Hepatocyte (in vitro differentiated cells): ENCODE measurements at regions not wholly inside any gene's neighbourhood (a gene's known extent, or its start where the extent isn't known, plus 50 kb on each side); places are given as distances from the start of the nearest gene placed in this dataset.

Experiments
- CTCF ChIP-seq: fragments of 200-600 bp; sonication (generic); IDR thresholded peaks from 2 replicates; pipeline ENCODE4 v1.5.1; 2016; ENCODE audit warnings: antibody characterized with exemption, mild to moderate bottlenecking; ENCODE audit not compliant: poor library complexity
- EZH2 ChIP-seq: fragments of 200-600 bp; sonication (generic); IDR thresholded peaks from 2 replicates; pipeline ENCODE4 v1.6.1; 2016; ENCODE audit warnings: antibody characterized with exemption, mild to moderate bottlenecking, borderline replicate concordance
- EZH2phosphoT487 ChIP-seq: fragments of 200-600 bp; sonication (generic); IDR thresholded peaks from one replicate; pipeline ENCODE4 v1.6.1; 2018; ENCODE audit warnings: antibody characterized with exemption, mild to moderate bottlenecking, low read depth, moderate library complexity; ENCODE audit not compliant: unreplicated experiment, severe bottlenecking

DNA sequence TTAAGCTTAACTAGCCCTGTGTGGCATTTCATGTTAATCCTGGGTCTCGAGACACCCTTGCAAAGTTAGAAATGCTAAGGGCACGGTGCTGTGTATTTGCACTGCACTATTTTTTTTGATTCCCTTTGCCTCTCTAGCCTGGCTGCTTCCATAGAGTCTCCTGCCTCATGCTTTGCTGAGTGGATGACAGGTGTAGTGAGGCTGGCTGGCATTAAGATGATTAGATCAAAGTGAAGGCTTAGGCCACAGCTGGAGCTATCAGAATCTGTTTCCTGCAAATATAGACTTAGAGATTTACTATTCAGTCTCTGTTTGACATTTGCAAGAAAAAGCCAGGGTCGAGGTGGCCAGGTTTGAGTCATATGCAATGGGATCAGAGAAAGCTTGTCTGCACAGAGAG is 791.1 kb downstream of the AACS start:
- TF ChIP-seq CTCF (no peak), EZH2phosphoT487 (no peak), EZH2 (no peak)
